AG09319 (cell line): ENCODE measurements at regions not wholly inside any gene's neighbourhood (a gene's known extent, or its start where the extent isn't known, plus 50 kb on each side); places are given as distances from the start of the nearest gene placed in this dataset.
"Not testable (repeated sequence)": the region's sequence is repeated elsewhere in the genome, so short reads cannot be mapped to it uniquely, and the experiment has no call there.

Experiments used
- DNase-seq: peaks from one replicate; pipeline ENCODE4 v3.0.0-alpha.2; 2010; ENCODE audit warnings: low read depth; ENCODE audit errors: extremely low read depth
- TF ChIP-seq, protein P1 (sequence below): IDR thresholded peaks from 2 replicates; pipeline ENCODE4 v1.5.1; 2011; ENCODE audit warnings: low read depth, mild to moderate bottlenecking, inconsistent platforms, low read length, moderate library complexity

DNA sequence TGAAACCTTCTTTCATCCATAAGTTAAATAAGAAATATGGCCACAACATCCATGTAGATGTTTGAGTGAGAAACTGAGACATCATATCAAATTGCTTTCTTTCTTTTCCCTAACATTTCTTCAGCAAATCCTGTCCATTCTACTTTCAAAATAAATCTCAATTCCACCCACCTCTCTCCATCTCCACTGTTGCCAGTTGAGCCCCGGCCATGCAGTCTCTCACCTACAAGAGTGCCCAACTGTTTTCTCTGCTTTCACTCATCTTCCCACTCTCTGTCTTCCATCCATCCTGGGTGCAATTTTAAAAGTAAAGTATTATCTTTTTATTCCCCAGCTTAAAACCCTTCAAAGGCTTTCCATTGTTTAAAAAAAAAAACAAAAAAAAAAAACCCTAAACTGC is 260.4 kb downstream of the DEPDC1B start:
- TF ChIP-seq, protein P1, sequence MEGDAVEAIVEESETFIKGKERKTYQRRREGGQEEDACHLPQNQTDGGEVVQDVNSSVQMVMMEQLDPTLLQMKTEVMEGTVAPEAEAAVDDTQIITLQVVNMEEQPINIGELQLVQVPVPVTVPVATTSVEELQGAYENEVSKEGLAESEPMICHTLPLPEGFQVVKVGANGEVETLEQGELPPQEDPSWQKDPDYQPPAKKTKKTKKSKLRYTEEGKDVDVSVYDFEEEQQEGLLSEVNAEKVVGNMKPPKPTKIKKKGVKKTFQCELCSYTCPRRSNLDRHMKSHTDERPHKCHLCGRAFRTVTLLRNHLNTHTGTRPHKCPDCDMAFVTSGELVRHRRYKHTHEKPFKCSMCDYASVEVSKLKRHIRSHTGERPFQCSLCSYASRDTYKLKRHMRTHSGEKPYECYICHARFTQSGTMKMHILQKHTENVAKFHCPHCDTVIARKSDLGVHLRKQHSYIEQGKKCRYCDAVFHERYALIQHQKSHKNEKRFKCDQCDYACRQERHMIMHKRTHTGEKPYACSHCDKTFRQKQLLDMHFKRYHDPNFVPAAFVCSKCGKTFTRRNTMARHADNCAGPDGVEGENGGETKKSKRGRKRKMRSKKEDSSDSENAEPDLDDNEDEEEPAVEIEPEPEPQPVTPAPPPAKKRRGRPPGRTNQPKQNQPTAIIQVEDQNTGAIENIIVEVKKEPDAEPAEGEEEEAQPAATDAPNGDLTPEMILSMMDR, result no peak
- no peak for DNase-seq

- DNase-seq, result no peak
- TF ChIP-seq, protein P1, result no peak
These were observed 262.7 kb downstream of the DEPDC1B start for GRCh38 chr5:60437308-60437707.

- TF ChIP-seq, protein P1, result no peak
- DNase-seq, result no peak
These were observed 263.4 kb downstream of the DEPDC1B start for GRCh38 chr5:60436518-60436917.

- TF ChIP-seq, protein P1, result no peak
- no peak for DNase-seq
These were observed 264.2 kb downstream of the DEPDC1B start for GRCh38 chr5:60435808-60436207.

DNA sequence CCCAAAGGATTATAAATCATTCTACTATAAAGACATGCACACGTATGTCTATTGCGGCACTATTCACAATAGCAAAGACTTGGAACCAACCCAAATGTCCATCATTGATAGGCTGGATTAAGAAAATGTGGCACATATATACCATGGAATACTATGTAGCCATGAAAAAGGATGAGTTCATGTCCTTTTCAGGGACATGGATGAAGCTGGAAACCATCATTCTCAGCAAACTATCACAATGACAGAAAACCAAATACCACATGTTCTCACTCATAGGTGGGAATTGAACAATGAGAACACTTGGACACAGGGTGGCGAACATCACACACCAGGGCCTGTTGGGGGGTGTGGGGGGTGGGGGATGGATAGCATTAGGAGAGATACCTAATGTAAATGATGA is 273.8 kb downstream of the DEPDC1B start:
- DNase-seq, result not testable (repeated sequence)

DNA sequence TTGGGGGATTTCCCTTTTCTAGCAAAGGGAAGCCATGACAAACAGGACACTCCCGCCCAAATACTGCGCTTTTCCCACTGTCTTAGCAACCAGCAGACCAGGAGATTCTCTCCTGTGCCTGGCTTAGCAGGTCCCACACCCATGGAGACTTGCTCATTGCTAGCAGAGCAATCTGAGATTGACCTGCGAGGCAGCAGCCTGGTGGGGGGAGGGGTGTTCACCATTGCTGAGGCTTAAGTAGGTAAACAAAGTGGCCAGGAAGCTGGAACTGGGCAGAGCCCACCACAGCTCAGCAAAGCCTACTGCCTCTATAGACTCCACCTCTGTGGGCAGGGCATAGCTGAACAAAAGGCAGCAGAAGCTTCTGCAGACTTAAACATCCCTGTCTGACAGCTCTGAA is 279.2 kb downstream of the DEPDC1B start:
- DNase-seq, result not testable (repeated sequence)

DNA sequence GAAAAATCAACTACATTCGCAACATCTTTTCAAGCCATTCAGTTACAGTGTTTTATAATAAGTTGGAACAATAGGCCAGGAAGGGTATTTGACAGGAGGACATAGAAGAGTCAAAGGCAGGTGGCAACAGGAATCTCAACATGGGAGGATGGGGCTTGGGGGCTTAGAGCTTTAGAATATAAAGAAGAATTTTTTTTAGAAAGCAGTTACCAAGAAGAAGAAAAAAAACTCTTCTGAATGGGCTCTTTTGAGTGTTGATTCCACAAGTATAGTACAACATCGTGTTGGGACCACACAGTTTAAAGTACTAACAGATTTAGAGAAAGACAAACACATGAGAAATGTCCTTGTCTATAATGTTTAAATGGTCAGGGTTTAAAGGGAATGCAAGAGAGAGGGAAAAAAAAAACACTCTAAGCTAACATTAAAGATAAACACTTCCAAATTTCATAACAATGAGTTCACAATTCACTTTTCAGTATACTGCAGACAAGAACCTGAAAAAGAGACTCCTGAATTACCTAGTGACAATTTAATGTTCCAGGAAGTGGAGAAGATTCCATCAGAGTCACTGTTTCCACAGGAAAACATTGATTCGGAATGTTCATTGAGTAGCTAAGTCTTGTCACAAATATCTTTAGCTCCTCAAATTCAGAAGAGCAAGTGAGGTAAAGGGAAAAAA is 282.3 kb downstream of the DEPDC1B start:
- no peak for DNase-seq
- TF ChIP-seq, protein P1, result no peak

- TF ChIP-seq, protein P1, result no peak
- no peak for DNase-seq
These were observed 284.5 kb downstream of the DEPDC1B start for GRCh38 chr5:60415443-60415842.
